HEK293T (cell line): ENCODE measurements at regions not wholly inside any gene's neighbourhood (a gene's known extent, or its start where the extent isn't known, plus 50 kb on each side); places are given as distances from the start of the nearest gene placed in this dataset.

ENCODE experiments used
- CTCF ChIA-PET: fragments of 350-600 bp; formaldehyde crosslinking; extraction: SDS; loops from one replicate; lab custom pipeline; 2021; ENCODE audit warnings: antibody characterized with exemption, inconsistent platforms; lab: Yijun Ruan, JAX
- POLR2A ChIA-PET: fragments of 350-600 bp; formaldehyde crosslinking; extraction: SDS; loops from one replicate; lab custom pipeline; 2020; ENCODE audit warnings: antibody characterized with exemption, inconsistent platforms; lab: Yijun Ruan, JAX
- DNase-seq: peaks from one replicate; pipeline ENCODE4 v3.0.0; 2012; ENCODE audit warnings: mixed read lengths; ENCODE audit errors: extremely low spot score
- ARNT ChIP-seq: fragments of 450-650 bp; IDR thresholded peaks from 2 replicates; pipeline ENCODE4 v1.6.1; 2017; ENCODE audit warnings: mild to moderate bottlenecking
- BHLHE40 ChIP-seq: fragments of 450-650 bp; IDR thresholded peaks from 2 replicates; pipeline ENCODE4 v1.6.1; 2016; ENCODE audit warnings: mild to moderate bottlenecking, moderate library complexity, borderline replicate concordance
- CTBP1 ChIP-seq: fragments of 450-650 bp; IDR thresholded peaks from 2 replicates; pipeline ENCODE4 v1.6.1; 2016; ENCODE audit warnings: borderline replicate concordance
- ELF4 ChIP-seq: fragments of 450-650 bp; IDR thresholded peaks from 2 replicates; pipeline ENCODE4 v1.6.1; 2017; ENCODE audit warnings: antibody characterized with exemption
- FOXA1 ChIP-seq: fragments of 450-650 bp; IDR thresholded peaks from 2 replicates; pipeline ENCODE4 v1.6.1; 2016; ENCODE audit warnings: mild to moderate bottlenecking
- FOXK2 ChIP-seq: fragments of 450-650 bp; IDR thresholded peaks from 2 replicates; pipeline ENCODE4 v1.6.1; 2016; ENCODE audit warnings: mild to moderate bottlenecking
- FOXM1 ChIP-seq: fragments of 450-650 bp; IDR thresholded peaks from 2 replicates; pipeline ENCODE4 v1.6.1; 2017; ENCODE audit warnings: mild to moderate bottlenecking, borderline replicate concordance
- HDGF ChIP-seq: fragments of 450-650 bp; IDR thresholded peaks from 2 replicates; pipeline ENCODE4 v1.6.1; 2017; ENCODE audit warnings: antibody characterized with exemption, borderline replicate concordance
- L3MBTL2 ChIP-seq: fragments of 450-650 bp; conservative IDR thresholded peaks from 2 replicates; pipeline ENCODE4 v1.6.1; 2016; ENCODE audit warnings: mild to moderate bottlenecking
- LEF1 ChIP-seq: fragments of 450-650 bp; IDR thresholded peaks from 2 replicates; pipeline ENCODE4 v1.6.1; 2017; ENCODE audit warnings: mild to moderate bottlenecking, borderline replicate concordance
- NFRKB ChIP-seq: fragments of 450-650 bp; IDR thresholded peaks from 2 replicates; pipeline ENCODE4 v1.6.1; 2016; ENCODE audit warnings: mild to moderate bottlenecking, moderate library complexity
- SP1 ChIP-seq: fragments of 450-650 bp; IDR thresholded peaks from 2 replicates; pipeline ENCODE4 v1.6.1; 2017
- SUZ12 ChIP-seq: fragments of 450-650 bp; IDR thresholded peaks from 2 replicates; pipeline ENCODE4 v1.6.1; 2016; ENCODE audit warnings: mild to moderate bottlenecking
- TARDBP ChIP-seq: fragments of 450-650 bp; IDR thresholded peaks from 2 replicates; pipeline ENCODE4 v1.6.1; 2016
- ZNF384 ChIP-seq: fragments of 450-650 bp; IDR thresholded peaks from 2 replicates; pipeline ENCODE4 v1.6.1; 2016
- TF ChIP-seq, protein P1 (sequence below): fragments of 450-650 bp; IDR thresholded peaks from 2 replicates; pipeline ENCODE4 v1.6.1; 2016

DNA sequence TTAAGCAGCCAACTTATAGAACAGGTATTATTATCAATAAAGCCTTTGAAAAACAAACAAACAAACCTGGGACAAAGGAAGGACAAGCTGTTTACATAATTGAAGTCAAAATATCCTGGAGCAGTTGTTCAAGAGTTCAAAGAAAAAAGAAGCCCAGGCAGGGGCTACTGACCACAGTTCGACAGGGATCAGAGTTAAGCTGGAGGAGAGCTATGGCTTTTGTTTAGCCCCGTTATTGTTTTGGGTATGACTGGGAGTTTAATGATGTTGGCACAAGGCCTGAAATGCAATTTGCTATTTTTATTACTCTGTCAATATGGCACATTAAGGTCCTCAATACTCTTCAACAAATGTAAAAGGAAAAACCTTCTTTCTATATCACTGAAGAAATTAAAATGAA lies 624.4 kb upstream of the KLHL1 start:
- no peak for DNase-seq
- CTCF ChIA-PET: no interaction called here
- TF ChIP-seq NFRKB (no peak), ARNT (no peak), LEF1 (no peak), FOXM1 (no peak), HDGF (no peak), SUZ12 (no peak), FOXA1 (no peak), L3MBTL2 (no peak)
- POLR2A ChIA-PET: no interaction called here

DNA sequence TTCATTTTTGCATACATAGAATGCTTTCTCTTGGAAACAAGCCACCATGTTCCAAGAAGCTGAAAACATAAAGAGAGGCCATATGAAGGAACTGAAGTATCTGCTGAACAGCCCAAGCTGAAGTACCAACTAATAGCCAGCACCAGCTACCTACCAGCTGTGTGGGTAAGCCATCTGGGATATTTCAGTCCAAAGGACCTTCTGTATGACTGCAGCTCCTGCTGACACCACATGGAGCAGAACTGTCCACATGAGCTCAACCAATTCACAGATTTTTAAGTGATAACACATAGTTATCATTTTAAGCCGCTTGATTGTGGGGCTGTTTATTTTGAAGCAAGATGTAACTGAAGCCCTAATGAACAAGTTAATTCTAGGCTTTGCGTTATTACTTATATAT lies 621.1 kb upstream of the KLHL1 start:
- DNase-seq: no peak
- POLR2A ChIA-PET: no interaction called here
- CTCF ChIA-PET: no interaction called here
- TF ChIP-seq FOXM1 (no peak), LEF1 (no peak), SP1 (no peak), NFRKB (no peak), ARNT (no peak), SUZ12 (no peak), FOXA1 (no peak)

DNA sequence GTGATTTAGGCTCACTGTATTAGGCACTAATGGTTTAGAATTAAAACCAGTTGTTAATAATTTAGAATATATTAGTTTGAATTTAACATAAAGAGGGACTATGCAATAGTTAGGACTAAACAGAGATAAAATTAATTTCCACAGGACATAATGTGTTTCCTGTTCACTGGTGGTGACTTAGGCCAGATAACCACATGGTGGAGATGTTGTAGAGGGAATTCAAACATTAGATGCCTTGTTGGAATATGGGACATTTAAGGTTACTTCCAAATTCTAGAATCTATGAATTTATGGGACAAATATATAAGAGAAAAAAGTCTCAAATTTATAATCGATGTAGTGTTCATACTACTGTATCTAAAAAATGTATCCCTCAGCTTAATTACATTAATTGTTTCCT lies 615.5 kb upstream of the KLHL1 start:
- TF ChIP-seq, protein P1, sequence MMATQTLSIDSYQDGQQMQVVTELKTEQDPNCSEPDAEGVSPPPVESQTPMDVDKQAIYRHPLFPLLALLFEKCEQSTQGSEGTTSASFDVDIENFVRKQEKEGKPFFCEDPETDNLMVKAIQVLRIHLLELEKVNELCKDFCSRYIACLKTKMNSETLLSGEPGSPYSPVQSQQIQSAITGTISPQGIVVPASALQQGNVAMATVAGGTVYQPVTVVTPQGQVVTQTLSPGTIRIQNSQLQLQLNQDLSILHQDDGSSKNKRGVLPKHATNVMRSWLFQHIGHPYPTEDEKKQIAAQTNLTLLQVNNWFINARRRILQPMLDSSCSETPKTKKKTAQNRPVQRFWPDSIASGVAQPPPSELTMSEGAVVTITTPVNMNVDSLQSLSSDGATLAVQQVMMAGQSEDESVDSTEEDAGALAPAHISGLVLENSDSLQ: no peak
- TF ChIP-seq FOXK2 (no peak), ARNT (no peak), LEF1 (no peak), SP1 (no peak), SUZ12 (no peak), L3MBTL2 (no peak), BHLHE40 (no peak), ELF4 (no peak), HDGF (no peak), NFRKB (no peak)
- DNase-seq: peak; percentile 33
- POLR2A ChIA-PET: no interaction called here
- CTCF ChIA-PET: no interaction called here

DNA sequence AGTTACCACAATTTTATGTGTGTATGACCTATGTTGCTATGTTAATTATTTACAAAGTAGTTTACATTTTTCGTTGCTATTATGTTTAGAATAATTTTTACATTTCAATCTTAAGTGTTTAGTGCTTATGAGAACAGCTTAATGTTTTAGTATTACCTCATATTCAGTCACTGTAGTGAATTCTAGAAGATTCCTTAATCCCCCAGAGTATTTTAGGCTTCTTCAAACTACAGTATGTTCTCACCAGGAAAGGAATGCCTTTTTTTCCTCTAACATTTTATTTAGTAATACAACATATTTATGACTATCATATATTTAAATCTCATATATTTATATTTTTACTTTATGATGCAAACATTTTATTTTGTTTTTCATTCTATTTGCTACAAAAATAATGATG lies 612.1 kb upstream of the KLHL1 start:
- ChIA-PET CTCF (no interaction called here), POLR2A (no interaction called here)

DNA sequence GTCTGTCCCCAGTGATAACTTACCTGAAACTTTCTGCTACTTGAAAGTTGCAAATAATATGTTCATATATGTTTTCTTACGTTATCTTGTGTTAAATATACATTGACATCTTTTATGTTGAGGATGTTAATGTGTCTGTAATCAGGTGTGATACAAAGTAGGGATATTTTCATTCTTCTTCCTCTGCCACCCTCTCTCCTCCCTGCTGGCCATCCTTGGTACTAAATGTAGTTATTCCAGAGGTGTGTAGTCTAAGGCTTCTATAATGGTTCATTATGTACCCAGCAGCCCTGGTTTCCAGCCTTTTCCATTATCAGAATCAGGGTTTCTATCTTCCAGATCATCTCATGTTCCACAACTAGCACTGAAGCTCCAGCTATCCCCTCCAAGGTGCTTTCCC lies 606.7 kb upstream of the KLHL1 start:
- ChIA-PET CTCF (interaction anchor here (0.6 kb wide), 1 partner anchor 587 kb away, joined by 3 read pairs; no protein-coding TSS in a partner anchor), POLR2A (no interaction called here)
- no peak for TF ChIP-seq SP1
- TF ChIP-seq ZNF384: no peak
- no peak for TF ChIP-seq FOXK2
- TF ChIP-seq LEF1: no peak
- TF ChIP-seq L3MBTL2: no peak
- TF ChIP-seq ELF4: no peak
- DNase-seq: no peak

More for the DNA sequence above, 612.1 kb upstream of the KLHL1 start:
- TF ChIP-seq FOXK2 (no peak), LEF1 (no peak), NFRKB (no peak), FOXM1 (no peak), ARNT (no peak)
- no peak for DNase-seq

DNA sequence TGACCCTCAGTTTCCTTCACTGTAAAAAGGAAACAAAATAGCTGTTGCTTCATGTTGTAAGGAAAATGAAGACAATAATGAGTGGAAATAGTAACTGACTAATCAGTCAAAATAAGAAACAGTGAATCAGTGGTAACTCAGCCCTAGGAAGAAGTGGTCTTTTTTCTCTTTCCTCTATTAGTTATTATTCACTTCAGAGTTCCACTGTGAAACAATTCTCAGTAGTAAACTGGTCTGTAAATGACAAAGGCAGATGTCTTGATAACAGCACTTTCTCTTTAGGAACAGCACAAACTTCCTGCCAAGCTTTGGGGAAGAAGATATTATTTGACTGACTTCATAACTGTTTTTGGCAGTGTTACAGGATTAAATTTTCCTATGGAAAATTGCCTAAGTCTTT lies 600.5 kb upstream of the KLHL1 start:
- ChIA-PET POLR2A (no interaction called here), CTCF (interaction anchor here (0.6 kb wide), 1 partner anchor 1646 kb away, joined by 3 read pairs; no protein-coding TSS in a partner anchor)
- TF ChIP-seq LEF1 (no peak), SUZ12 (no peak), CTBP1 (no peak), FOXK2 (no peak), SP1 (no peak), ARNT (no peak), ELF4 (no peak), NFRKB (no peak), TARDBP (no peak), HDGF (no peak), BHLHE40 (no peak), FOXA1 (no peak), FOXM1 (no peak)
- no peak for DNase-seq

DNA sequence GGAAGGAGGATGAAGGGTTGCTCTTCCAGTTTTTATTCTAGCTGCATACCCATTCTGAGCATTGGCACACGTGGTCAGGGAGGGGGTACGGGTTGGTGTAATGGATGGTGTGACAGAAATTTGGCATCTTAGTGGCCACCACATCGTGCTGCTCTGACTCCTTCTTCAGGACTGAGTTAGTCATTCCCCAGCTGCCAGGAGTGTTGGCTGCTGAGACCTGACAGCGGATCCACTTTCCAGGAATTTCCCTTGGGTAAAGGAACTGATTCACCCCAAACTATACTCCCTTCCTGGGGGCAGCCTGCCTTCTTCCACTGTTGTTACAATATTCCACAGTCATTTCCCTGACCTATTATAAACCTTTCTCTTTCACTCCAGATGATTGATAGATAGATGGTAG lies 595.5 kb upstream of the KLHL1 start:
- POLR2A ChIA-PET: no interaction called here
- TF ChIP-seq FOXK2: no peak
- no peak for TF ChIP-seq HDGF
- TF ChIP-seq, protein P1: no peak
- no peak for TF ChIP-seq CTBP1
- no peak for TF ChIP-seq NFRKB
- TF ChIP-seq ZNF384: no peak
- no peak for TF ChIP-seq ELF4
- TF ChIP-seq ARNT: no peak
- no peak for TF ChIP-seq FOXM1
- TF ChIP-seq SUZ12: no peak
- TF ChIP-seq LEF1: no peak
- no peak for TF ChIP-seq TARDBP
- no peak for DNase-seq
- CTCF ChIA-PET: no interaction called here

DNA sequence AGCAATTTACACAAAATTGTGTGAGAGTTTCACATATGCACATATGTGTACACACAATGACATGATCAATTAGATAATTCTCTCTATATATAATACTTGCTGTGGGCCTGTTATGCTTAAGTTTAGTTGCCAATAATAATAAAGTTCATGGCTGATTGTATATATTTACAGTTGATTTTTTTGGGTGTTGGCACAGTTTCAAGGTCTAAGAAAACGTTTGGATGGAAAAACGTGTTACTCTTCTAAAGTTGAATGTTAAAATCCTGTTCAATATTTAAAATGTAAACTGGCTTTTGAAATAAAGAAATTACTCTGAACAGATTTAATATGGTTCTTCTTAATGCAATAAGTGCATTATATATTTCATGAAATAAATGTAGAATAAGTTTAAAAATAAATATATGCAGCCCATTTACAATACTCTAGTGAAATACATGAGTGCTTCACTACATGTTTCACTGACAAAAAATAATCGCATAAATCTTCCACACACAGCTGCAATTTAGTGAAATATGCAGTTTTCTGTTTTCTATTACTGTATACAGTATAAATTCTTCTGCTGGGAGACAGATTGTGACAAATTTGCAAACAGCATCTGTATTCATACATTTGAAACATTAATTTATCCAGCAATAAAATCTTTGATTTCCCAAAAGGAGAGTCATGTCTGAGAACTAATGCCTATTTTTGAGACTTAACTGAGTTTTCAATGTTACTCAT lies 586.9 kb upstream of the KLHL1 start:
- TF ChIP-seq FOXM1 (no peak), TARDBP (no peak), ARNT (no peak), SP1 (no peak), HDGF (no peak), FOXK2 (no peak), NFRKB (no peak), ZNF384 (no peak), SUZ12 (no peak), ELF4 (no peak), LEF1 (no peak), FOXA1 (no peak), L3MBTL2 (no peak), CTBP1 (no peak), BHLHE40 (no peak)
- TF ChIP-seq, protein P1: no peak
- DNase-seq: no peak
- POLR2A ChIA-PET: no interaction called here
- CTCF ChIA-PET: no interaction called here
